Peyer's patch (tissue), 4 donors: ENCODE measurements at regions not wholly inside any gene's neighbourhood (a gene's known extent, or its start where the extent isn't known, plus 50 kb on each side); places are given as distances from the start of the nearest gene placed in this dataset.

Source experiments
- CTCF ChIP-seq, 6 experiments: fragments of 450-650 bp in 4 of 6; fragments of 200-600 bp in 2 of 6; sonication (generic) in 1 of 6; IDR thresholded peaks; one replicate each; pipeline ENCODE4 v1.5.1; 2017 to 2019; ENCODE audit warnings: antibody characterized with exemption in 6 of 6, mild to moderate bottlenecking in 3 of 6, moderate library complexity in 1 of 6
- POLR2A ChIP-seq, 2 donors: fragments of 450-650 bp; IDR thresholded peaks; one replicate each; pipeline ENCODE4 v1.5.1; 2017; ENCODE audit warnings: antibody characterized with exemption in 2 of 2, mild to moderate bottlenecking in 2 of 2, moderate library complexity in 2 of 2

GRCh38 chr14:99077844-99078236, 194.2 kb downstream of the BCL11B start:
- TF ChIP-seq POLR2A (IDR thresholded peaks at IDR 0.05) (no peak), CTCF (IDR thresholded peaks at IDR 0.05) (no peak)
